IPS DF 6.9 (cell line): ENCODE measurements at regions not wholly inside any gene's neighbourhood (a gene's known extent, or its start where the extent isn't known, plus 50 kb on each side); places are given as distances from the start of the nearest gene placed in this dataset.

Source experiments
- DNase-seq: peaks from one replicate; pipeline ENCODE4 v3.0.0-alpha.2; 2013; ENCODE audit warnings: low read depth, low spot score
- H3K27ac ChIP-seq: one replicate; pipeline ENCODE4 v1.5.1; 2013; ENCODE audit warnings: low read length, control low read depth
- H3K27me3 ChIP-seq: 2 replicates; pipeline ENCODE4 v1.6.1; 2013; ENCODE audit warnings: mild to moderate bottlenecking, low read length; ENCODE audit not compliant: control insufficient read depth, insufficient read depth
- H3K36me3 ChIP-seq: 2 replicates; pipeline ENCODE4 v1.6.1; 2013; ENCODE audit warnings: low read length; ENCODE audit not compliant: control insufficient read depth, insufficient read depth
- H3K4me1 ChIP-seq: 2 replicates; pipeline ENCODE4 v1.6.1; 2013; ENCODE audit warnings: low read length; ENCODE audit not compliant: control insufficient read depth, insufficient read depth
- H3K4me3 ChIP-seq: 2 replicates; pipeline ENCODE4 v1.5.1; 2013; ENCODE audit warnings: mild to moderate bottlenecking, low read length
- H3K9me3 ChIP-seq: 2 replicates; pipeline ENCODE4 v1.6.1; 2013; ENCODE audit warnings: low read length, inconsistent platforms; ENCODE audit not compliant: control insufficient read depth, insufficient read depth
- WGBS: extraction: QIAGEN DNeasy Blood & Tissue Kit; methylation state at CpG from one replicate; pipeline ENCODE4 v1.1.7; 2013; ENCODE audit warnings: mixed read lengths, missing lambda C conversion rate; ENCODE audit not compliant: insufficient read length, insufficient coverage; 5-methylcytosine and 5-hydroxymethylcytosine counted together

DNA sequence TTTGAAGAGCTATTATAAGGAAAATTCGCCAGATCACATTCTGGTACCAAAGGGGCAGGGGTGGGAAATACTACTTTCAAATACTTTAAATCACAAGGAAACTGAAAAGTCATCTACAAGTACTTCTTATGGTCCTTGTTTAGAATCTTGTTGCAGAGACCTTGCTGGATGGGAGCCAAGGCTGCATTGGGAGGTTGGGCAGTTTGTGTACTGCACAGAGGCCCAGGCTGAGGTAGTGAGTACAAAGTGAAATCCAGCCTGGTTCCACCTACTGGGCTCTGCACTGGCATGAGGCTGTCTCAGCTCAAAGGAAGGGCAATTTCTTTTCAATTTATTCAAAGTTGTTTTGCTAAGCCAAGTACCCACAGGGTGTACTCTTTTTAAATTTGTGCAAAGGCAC, 140.3 kb upstream of the DLX2 start:
- H3K4me1 ChIP-seq, result no peaks in the 10 kb centered on the region; the same call in 1 of the 2 replicates
- no CpG with 5 or more reads among the region's 1 CpG for WGBS

GRCh38 chr2:172244419-172245130, 141.9 kb upstream of the DLX2 start:
- DNase-seq, result no peak
- Histone ChIP-seq H3K4me3 (no peak overlapping the region), H3K27ac (no peak overlapping the region), H3K9me3 (no peaks in the 10 kb centered on the region), H3K4me1 (no peaks in the 10 kb centered on the region; the same call in 1 of the 2 replicates), H3K27me3 (no peaks in the 10 kb centered on the region), H3K36me3 (no peaks in the 10 kb centered on the region)
- WGBS, result no CpG with 5 or more reads among the region's 3 CpGs

More for the DNA sequence above, 140.3 kb upstream of the DLX2 start:
- Histone ChIP-seq H3K27ac (no peak overlapping the region), H3K27me3 (no peaks in the 10 kb centered on the region), H3K36me3 (no peaks in the 10 kb centered on the region), H3K4me3 (no peak overlapping the region), H3K9me3 (no peaks in the 10 kb centered on the region)
- DNase-seq, result no peak

DNA sequence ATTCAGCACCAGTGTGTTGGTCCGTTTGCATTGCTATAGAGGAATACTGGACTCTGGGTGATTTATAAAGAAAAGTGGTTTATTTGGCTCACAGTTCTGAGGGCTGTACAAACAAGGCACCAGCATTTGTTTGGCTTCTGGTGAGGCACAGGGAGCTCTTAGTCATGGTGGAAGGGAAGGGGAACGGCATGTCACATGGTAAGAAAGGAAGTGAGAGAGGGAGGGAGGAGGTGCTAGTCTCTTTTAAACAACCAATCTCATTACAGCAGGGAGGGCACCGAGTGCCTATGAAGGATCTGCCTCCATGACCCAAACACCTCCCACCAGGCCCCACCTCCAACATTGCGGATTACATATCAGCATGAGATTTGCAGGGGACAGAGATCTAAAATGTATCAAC, 143.9 kb upstream of the DLX2 start:
- Histone ChIP-seq H3K36me3 (no peaks in the 10 kb centered on the region), H3K4me3 (no peak overlapping the region), H3K27me3 (no peaks in the 10 kb centered on the region), H3K27ac (no peak overlapping the region), H3K9me3 (no peaks in the 10 kb centered on the region), H3K4me1 (peaks cover 4% of the 10 kb centered on the region)
- no peak for DNase-seq
- WGBS, result no CpG with 5 or more reads among the region's 4 CpGs

DNA sequence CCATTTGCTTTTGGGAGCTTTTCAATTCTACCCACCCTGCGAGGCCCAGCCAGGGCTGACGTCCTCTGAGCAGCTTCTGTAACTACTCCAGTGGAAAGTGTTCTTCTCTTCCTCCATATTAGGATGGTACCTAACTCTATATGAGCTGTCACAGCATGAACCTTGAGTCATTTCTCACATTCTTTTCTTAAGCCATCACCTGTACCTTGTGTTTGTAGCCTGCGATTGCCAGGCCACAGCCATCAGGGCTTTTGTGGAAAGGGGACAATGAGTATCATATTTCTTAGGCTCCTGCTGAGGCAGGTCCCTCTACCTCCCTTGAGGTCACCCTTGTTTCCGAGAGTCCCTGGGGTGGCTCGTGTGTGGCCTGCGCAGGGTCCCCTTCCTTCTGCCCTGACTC, 144.5 kb upstream of the DLX2 start:
- Histone ChIP-seq H3K36me3 (no peaks in the 10 kb centered on the region), H3K27me3 (no peaks in the 10 kb centered on the region), H3K4me3 (no peak overlapping the region), H3K4me1 (peaks cover 4% of the 10 kb centered on the region), H3K27ac (no peak overlapping the region), H3K9me3 (no peaks in the 10 kb centered on the region)
- no peak for DNase-seq
- no CpG with 5 or more reads among the region's 6 CpGs for WGBS

GRCh38 chr2:172248381-172248780, 145.7 kb upstream of the DLX2 start:
- H3K4me3 ChIP-seq, result no peak overlapping the region
- no peak overlapping the region for H3K27ac ChIP-seq
- no peaks in the 10 kb centered on the region for H3K27me3 ChIP-seq
- peaks cover 4% of the 10 kb centered on the region for H3K4me1 ChIP-seq
- H3K9me3 ChIP-seq, result no peaks in the 10 kb centered on the region
- no peaks in the 10 kb centered on the region for H3K36me3 ChIP-seq
- no peak for DNase-seq
- no CpG with 5 or more reads among the region's 4 CpGs for WGBS

- no peaks in the 10 kb centered on the region for H3K36me3 ChIP-seq
- DNase-seq, result no peak
- H3K4me3 ChIP-seq, result no peak overlapping the region
- no peaks in the 10 kb centered on the region for H3K9me3 ChIP-seq
- no peak overlapping the region for H3K27ac ChIP-seq
- WGBS, result no CpG with 5 or more reads among the region's 1 CpG
- no peaks in the 10 kb centered on the region for H3K27me3 ChIP-seq
- H3K4me1 ChIP-seq, result peaks cover 4% of the 10 kb centered on the region
Observed at GRCh38 chr2:172248785-172249187, 146.1 kb upstream of the DLX2 start.

- WGBS, result no CpG with 5 or more reads among the region's 2 CpGs
- H3K36me3 ChIP-seq, result no peaks in the 10 kb centered on the region
- H3K9me3 ChIP-seq, result no peaks in the 10 kb centered on the region
- H3K4me3 ChIP-seq, result no peak overlapping the region
- no peak for DNase-seq
- H3K27me3 ChIP-seq, result no peaks in the 10 kb centered on the region
- H3K4me1 ChIP-seq, result peaks cover 4% of the 10 kb centered on the region
- H3K27ac ChIP-seq, result no peak overlapping the region
Observed at GRCh38 chr2:172249334-172249733, 146.6 kb upstream of the DLX2 start.

DNA sequence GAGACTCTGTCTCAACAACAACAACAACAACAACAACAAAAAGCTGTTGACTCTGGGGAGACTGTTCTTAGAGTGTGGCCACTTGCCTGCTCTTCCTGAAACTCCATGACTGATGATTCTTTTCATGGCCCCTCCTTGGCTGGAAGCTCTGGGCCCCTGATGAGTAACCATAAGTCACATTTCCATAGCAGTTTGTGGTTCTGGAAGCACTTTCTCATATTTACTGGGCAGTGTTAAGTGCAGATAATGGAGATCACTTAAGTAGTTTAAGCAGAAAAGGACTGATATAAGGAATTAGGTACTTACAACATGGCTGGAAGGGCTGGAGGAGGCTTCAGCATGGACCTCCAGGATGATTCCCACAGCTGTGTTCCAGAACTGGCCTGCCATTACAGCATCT, 147.3 kb upstream of the DLX2 start:
- Histone ChIP-seq H3K4me3 (no peak overlapping the region), H3K4me1 (peaks cover 4% of the 10 kb centered on the region)

DNA sequence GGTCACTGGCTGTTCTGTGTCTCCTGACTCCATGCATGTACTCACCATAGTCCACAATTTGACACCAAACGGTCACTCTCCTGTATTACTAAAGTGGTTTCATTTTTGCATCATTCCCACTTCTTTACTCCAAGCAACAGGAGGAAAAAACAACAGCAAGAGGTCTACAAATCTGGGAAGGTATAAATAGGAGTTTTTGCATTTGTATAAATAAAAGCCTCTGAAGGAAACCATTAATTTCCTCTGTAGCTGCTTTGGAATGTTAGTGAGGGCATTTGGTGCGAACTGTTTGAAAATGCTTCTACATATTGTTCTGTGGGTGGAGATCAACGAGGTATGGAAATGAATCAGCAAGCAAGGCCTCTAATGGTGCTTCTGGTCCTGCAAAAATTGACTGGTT, 148.5 kb upstream of the DLX2 start:
- DNase-seq, result no peak
- no peak overlapping the region for H3K4me3 ChIP-seq
- no peaks in the 10 kb centered on the region for H3K27me3 ChIP-seq
- no peaks in the 10 kb centered on the region for H3K36me3 ChIP-seq
- no peak overlapping the region for H3K27ac ChIP-seq
- H3K9me3 ChIP-seq, result no peaks in the 10 kb centered on the region
- H3K4me1 ChIP-seq, result peaks cover 4% of the 10 kb centered on the region
- no CpG with 5 or more reads among the region's 3 CpGs for WGBS

More for the DNA sequence above, 147.3 kb upstream of the DLX2 start:
- Histone ChIP-seq H3K27ac (no peak overlapping the region), H3K27me3 (no peaks in the 10 kb centered on the region), H3K9me3 (no peaks in the 10 kb centered on the region), H3K36me3 (no peaks in the 10 kb centered on the region)
- no peak for DNase-seq

GRCh38 chr2:172252154-172252553, 149.5 kb upstream of the DLX2 start:
- Histone ChIP-seq H3K27ac (no peak overlapping the region), H3K4me1 (peaks cover 4% of the 10 kb centered on the region), H3K27me3 (no peaks in the 10 kb centered on the region), H3K36me3 (no peaks in the 10 kb centered on the region), H3K4me3 (no peak overlapping the region), H3K9me3 (no peaks in the 10 kb centered on the region)
- no peak for DNase-seq
- no CpG with 5 or more reads among the region's 12 CpGs for WGBS
